DMS79 treated with DMSO at 0.1 percent for 48 hours (cell line): ENCODE measurements at regions not wholly inside any gene's neighbourhood (a gene's known extent, or its start where the extent isn't known, plus 50 kb on each side); places are given as distances from the start of the nearest gene placed in this dataset.

ENCODE experiments used
- DNase-seq: peaks from one replicate; lab custom pipeline; 2025; lab: John Stamatoyannopoulos, UW

DNA sequence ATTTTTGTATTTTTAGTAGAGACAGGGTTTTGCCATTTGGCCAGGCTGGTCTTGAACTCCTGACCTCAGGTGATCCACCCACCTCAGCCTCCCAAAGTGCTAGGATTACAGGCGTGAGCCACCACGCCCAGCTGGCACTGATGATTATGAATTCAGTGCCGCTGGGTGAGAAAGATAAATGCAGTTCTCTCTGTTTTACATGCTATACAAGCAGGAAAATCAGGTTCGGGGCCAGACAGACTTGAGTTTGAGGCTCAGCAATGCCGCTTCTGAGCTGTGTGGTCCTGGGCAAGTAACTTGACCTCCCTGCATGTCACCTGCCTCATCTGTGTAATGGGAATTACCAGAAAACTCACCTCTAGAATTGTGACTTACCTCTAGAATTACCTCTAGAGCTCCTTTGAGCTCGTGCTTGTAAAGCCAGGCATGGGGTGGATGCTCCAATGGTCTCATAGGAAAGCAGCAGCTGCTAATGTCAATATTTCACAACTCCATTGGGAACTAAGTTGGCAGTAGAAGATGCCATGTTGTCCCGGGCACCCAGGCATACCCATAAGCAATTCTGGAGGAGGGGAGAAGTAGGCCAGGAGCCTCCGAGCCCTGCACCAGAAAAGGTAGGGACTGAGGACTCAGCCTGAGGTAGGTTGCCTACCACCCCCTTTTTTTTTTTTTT lies 119.8 kb upstream of the SLC25A33 start:
- DNase-seq: no peak

DNA sequence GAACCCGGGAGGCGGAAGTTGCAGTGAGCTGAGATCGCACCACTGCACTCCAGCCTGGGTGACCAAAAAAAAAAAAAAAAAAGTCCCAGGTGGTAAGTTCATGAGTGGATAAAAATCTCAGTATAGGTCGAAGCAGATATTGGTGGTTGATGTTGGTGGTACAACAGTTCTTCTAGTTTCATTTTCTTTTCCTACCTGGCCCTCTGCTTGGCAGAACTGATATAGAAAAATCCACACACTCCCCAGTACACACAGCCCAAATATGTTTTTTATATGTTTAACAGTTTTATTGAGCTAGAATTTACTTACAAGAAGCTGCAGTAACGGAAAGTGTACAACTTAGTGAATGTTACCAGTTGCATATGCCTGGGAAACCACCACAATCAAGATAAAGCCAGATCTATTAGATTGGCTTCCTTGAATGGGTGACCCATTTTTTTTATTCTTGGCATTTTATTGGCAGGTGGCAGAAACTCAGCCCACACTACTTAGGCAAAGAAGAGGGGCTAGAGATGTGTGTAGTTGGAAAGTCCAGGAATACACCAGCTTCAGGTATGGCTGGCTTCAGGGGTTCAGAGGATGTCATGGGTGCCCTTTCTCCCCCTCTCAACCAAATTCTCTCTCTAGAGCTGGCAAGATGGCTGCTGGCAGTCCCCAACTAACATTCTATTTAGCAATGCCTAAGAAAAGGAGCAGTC lies 118.3 kb upstream of the SLC25A33 start:
- DNase-seq: no peak

DNA sequence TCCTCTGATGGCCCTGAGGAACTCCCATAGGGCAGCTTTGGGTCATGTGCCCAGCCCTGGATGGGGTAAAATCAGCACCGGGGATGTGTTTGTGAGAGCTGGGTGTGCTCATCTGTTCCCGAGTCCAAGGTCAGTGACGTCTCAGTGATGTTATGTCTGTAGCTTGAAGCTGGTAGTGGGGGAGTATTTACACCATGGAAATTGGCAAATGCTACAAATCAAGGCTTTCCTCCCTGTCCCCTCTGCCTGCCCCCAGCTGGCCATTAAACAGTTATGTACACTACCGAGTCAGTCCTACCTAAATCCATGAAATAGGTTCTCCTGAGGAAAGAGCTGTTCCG lies 117.8 kb upstream of the SLC25A33 start:
- no peak for DNase-seq

DNA sequence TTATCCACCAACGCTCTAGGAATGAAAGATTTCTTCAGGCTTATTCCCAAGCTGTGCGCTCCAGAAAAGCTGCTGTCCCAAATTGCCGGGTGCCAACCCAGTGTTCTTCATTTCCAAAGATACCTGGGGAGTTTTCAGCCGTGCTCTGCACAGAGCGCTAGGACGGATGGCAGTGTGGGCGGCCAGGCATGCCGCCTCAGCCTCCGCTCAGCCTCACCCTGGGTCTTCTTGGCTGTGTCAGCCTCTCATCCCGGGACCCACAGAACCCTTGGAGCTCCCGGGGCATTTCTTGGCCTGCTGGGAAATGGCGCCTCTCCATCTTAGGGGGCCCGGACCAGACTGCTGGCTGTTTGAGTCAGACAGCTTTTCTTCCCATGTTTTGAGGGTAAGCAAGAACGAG lies 116.9 kb upstream of the SLC25A33 start:
- no peak for DNase-seq

DNA sequence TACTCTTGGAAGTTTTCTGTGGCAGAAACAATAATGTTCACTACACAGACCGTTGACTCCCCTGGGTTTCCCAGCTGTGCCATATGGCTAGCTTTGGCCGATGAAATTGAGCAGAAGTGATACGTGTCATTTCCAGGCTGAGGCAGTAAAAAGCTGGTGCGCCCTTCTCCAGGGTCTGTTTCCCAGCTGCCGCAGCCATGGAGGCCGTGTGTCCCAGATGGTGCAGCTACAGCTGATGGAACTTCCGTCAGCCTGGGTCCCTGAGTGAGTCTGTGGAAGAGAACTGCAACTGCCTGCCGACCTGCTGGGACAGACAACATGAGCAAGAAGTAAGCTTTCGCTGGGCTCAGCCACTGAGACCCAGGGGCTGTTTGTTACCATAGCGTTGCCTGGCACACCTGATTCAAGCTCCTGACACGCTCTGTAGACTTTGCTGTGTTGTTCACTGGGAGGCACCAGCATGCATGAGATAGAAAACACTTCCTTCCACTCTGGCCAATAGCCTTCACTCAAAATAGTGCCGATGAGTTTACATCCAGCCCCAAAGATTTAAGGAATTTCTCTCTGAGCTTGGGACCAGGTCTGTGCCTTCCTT lies 116.3 kb upstream of the SLC25A33 start:
- DNase-seq: no peak

DNA sequence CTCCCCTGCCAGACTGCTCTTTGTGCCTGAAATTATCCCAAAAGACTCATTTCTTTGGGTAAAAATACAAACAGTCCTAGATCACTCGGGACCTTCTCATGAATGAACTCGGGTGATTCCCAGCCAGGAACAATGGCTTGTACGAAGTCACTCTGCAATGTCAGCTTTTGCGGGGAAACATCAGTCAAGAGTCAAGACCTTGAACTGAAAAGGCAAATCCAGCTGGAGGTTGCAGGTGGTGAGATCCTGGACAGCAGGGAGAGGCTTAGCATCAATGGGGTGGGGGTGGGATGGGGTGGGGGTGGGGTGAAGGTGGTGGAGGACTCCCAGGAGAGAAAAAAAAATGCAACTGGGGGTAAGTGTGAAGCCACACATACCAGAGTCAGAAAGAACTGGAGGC lies 115.0 kb upstream of the SLC25A33 start:
- no peak for DNase-seq

DNA sequence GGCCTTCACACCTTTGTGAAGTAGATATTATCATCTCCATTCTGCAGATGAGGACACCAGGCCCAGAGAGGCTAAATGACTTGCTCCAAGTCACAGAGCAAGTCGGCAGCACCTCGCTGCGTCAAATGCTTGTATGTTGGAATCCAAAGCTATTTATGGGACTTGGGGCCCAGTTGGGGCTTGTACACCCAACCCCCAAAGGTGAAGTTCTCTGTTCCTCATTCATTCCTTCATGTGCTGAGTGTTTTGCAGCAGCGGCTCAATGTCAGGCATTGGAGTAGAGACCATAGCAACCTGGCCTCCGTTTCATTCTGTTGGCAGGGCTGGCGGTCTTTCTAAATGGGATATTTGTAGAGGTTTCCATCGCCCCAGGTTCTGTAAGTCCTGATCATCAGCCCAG lies 113.4 kb upstream of the SLC25A33 start:
- no peak for DNase-seq

DNA sequence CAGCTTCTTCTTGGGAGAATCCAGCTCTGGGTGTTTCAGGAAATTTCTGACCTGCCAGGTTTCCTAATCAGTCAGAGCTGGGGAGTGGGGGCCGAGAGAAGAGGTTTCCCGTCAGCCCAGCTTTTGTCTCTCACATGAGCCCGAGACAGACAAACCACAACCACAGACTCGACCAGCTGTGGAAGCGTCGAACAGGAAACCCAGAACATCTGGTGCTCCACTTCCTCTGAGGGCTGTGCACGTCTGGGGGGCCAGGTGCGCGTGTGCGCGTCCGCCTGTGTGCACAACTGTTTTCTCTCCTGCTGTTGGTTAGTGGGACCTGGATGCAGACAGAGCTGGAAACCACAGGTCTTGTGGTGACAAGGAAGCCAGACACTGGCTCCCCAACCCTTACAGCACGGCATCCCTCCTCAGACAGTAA lies 113.0 kb upstream of the SLC25A33 start:
- no peak for DNase-seq

DNA sequence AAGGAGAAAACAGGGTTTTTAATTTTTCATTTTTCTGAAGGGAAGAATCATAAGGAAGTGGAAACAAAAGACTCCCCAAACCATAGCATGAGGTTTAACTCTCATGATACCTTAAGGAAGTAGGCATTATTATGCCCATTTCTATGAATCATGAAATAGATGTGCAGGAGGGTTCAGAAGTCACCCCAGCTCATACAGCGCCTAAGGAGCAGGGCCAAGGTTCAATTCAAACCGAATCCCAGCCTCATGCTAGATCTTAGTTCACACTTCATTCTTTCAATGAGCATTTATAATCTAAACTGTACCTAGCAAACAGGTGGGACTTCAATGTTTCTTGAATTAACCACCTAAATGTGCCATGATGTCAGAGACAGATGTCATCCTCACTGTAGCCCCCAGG lies 111.9 kb upstream of the SLC25A33 start:
- no peak for DNase-seq

DNA sequence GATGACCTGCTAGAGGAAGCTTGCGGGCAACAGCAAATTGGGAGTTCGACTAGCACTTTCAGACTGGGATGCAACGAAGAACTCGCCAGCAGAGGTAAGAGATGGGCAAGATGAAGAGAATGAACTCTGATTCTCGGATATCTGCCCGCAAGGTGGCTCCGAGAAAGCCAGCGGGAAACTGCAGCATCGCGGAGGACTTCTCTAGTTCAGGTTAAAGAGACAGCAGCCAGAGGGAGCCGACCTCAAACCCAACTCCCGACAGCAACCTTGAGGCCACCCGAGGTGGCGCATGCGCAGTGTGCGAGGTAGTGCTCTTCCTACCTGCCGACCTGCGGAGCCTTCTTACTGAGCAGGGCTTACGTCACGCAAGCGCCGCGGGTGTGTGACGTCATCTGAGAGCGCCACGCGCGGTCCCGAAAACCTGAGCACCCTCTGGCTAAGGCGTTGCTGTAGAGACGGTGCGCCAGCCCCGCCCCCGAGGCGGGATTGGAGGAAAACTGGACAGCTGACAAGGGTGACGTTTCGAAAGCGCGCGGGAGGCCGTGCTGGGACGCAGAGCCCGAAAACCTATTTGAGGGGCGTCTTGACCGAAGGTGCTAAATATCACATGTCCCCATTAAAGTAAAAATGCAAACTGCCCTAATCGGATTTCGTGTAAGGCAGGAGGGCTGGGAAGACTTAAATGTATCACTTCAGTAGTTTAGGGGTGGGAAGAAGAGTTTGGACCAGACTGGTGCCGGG lies 110.5 kb upstream of the SLC25A33 start:
- peak; percentile 99 for DNase-seq

DNA sequence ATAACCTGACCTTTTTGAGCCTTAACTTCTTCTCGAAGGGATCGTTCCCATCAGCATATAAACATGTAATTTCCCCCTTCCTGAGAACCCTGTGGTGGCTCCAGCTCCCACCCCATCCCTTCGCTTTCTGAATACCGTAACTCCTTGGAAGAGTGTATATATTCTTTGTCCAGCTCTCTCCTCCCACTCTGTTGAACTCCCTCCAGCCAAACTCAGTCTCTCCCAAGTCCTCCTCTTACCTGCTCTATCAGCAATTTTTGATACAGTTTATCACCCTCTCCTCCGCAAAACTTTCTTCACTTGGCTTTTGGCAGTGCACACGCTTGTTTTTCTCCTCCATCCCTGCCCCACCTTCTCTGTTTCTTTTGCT lies 109.9 kb upstream of the SLC25A33 start:
- DNase-seq: no peak

DNA sequence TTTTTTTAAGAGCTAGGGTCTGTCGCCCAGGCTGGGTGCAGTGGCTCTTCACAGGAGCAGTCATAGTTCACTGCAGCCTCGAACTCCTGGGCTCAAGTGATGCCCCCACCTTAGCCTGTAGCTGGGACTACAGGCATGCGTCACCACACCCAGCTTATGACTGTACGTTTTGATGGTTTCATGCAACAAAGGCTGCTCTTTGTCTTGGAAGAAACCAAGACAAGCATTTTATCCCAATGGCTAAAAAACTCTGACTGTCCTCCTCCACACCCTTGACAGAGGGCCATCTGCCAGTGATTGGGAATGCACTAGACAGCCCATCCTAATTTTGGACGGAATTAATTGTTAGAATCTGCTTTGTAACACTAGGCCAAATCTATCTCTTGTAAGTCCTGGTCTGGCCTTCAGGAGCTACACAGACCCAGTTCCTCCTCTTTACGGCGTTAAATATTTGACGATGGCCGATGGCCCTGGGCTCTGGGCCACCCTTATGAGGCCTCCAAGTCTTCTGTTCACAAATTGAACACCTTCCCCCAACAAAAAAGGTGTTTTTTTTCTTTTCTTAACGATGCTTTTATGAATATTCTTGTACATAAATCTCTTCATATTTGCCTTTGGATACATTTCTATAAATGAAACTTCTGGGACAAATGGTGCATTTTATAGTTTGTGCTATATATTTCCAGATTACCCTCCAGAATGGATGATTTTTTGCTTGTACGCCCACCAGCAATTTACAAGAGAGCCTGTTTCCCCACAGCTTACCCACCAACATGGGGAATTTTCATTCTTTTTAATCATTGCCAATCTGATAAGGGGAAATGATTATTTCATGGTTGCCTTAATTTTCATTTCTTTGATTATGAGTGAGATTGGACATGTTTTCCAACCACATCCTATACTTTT lies 104.8 kb upstream of the SLC25A33 start:
- no peak for DNase-seq

DNA sequence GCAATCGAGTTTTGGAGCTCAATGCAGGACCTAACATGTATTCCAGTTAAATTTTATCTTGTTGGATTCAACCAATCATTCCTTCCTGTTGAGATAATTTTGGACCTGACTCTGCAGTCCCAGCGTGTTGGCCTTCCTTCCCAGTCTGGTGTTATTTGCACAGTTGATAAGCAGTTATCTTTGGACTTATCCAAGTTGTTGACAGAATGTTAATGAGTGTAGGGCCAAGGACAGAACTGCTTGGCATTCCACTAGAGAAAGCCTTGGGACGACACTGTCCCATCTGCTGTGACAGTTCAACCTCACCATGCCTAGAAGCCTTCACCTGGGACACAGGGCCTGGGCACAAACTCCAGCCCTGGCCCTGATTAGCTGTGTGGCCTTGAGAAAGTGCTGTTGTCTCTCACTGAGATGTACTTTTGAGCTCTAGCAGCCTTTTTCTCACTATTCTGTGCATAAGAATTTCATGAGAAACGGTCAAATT lies 104.1 kb upstream of the SLC25A33 start:
- DNase-seq: no peak

DNA sequence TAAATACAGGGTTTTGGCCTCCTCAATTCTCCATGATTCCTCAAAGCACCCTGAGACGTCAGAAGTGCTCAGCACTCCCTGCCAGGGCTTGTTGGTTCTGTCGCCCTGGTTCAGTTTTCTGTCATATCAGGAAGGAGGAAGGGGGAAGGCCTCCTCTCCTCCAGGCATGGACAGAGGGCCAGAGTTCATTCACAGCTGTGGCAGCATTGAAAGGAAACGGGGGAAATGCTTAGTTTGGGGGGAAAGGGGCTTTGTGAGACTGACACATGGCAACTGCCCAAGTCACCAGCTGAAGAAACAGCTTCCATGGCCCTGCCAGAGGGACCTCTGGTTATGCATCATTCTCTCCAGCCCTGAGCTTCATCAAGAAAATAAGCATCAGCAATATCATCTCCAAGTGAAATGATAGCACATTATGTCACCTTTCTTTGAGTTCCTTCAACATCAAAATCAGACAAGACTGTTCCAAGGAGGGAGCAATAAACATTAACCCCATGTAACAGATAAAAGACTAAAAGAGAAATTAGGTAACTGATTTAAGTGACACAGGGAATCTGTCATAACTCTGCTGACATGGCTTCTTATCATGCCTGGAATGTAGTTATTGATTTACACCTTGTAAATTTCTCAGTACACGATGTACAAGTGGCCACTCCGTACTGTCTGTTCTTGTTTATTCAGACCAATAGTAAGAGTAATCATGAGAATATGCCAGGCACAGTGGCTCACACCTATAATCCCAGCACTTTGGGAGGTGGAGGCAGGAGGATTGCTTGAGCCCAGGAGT lies 103.2 kb upstream of the SLC25A33 start:
- no peak for DNase-seq

DNA sequence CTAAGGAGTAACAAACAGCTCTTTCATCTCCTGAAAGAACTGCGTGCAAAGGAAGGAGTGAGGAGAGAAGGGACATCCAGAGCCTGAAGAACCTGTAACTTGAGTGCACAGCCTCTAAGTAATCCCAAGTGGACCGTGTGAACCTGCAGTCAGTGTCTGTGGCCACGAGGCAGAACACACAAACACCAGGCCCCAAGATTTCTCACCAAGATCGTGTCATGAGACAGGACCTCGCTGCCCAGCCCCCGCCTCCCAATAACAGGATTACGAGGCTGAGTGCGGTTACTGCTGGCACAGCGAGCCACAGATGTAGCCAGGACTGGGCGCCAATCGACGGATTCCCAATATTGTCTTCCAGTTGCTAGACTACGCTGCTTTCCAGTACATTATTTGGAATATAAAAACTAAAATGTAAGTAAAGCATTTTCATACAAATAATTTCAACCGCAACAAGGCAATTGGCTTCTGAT lies 101.3 kb upstream of the SLC25A33 start:
- DNase-seq: no peak

DNA sequence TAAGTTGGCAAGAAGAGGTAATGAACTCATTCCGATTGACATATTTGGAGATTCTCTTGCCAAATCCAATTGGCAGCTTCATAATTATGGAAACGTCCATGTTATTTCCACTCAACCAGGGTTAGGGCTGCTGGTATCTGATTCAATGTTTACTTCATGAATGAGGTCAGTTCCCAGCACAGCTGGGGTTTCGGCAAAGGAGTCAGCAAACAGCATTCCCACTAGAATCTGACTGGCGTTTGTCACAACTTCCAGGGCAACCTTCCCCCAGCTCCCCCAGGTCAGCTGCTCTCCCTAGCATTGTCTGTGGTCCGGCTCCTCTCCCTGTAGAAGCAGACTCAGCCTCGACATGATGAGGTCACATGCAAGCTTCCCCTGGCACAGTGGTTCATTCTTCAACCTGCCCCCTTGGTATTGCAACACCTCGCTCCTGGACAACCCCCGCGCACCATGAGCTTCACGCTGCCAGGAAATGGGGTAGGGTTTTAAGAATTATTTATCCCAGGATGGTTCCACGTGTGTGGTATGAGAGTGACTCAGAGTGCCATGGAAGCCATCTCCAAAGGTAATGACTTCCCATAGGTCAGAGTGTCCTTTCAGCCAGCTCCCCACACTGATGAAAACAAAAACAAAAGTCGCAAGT lies 100.7 kb upstream of the SLC25A33 start:
- no peak for DNase-seq

DNA sequence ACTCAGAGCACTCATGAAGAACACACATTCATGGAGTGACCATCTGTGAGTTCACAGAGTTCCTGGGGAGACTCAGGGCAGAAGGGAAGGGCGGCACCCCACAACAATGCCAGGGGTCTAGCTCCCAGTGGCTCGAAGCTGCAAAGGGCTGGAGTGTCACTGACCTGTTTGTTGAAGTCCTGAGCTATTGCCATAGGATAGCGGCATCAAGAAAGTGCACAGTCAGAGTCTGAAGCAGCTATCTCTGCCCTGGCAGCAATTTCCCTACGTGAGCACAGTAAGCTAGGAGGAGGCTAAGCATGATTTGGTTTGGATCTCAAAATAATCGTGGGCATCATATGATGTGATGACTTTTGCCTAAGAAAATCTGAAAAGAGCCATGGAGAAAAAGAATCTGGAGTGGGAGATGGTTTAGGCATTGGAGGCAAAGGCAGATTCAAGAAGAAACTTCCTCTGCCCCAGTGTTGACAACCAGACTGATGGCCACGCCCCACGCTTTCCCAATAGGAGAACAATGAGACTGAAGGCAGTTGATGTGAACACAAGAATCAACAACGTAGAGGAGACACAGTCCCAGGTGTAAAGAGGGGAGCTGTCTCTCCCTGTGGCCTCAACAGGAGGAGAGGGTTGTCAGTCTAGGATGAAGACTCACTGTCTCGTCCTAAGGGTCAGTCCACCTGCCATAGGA lies 100.0 kb upstream of the SLC25A33 start:
- DNase-seq: no peak

DNA sequence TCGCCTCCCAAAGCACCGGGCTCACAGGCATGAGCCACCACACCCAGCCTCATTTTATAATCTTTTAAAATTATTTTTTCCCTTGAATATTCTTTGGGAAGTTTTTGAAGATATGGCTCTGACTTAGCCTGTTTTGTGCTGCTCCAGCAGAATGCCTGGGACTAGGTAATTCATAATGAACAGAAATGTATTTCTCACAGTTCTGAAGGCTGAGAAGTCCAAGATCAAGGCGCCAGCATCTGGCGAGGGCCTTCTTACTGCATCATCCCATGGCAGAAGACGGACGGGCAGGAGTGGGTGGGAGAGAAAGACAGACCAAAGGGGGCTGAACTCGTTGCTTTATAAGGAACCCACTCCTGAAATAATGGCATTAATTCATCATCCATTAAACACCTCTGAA lies 99.0 kb upstream of the SLC25A33 start:
- no peak for DNase-seq

DNA sequence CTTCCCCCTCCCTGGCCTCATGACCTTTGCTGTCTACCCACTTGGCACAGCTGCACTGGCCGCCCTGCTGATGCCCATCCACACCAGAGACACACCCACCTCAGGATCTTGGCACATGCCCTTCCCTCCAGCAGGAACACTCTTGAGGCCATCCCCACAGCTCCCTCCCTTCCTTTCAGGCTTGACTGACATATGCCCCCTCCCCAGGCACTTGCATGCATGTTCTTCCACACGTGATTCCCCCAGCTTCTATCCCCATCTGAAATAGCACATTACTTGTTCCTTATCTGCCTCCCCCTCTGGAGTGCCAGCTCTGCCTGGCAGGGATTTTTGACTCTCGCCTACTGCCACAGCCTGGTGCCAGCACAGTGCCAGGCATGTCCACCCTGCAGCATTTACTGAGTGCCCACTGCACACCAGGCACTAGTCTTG lies 98.5 kb upstream of the SLC25A33 start:
- no peak for DNase-seq
